Sigmoid colon (tissue), 4 donors: ENCODE measurements at regions not wholly inside any gene's neighbourhood (a gene's known extent, or its start where the extent isn't known, plus 50 kb on each side); places are given as distances from the start of the nearest gene placed in this dataset.

ENCODE experiments used
- EP300 ChIP-seq, 4 donors: sonication (generic); formaldehyde crosslinking; IDR thresholded peaks; one replicate each; pipeline ENCODE4 v1.6.1; 2017; ENCODE audit warnings: antibody characterized with exemption in 4 of 4
- POLR2A ChIP-seq, 2 donors: fragments of 450-650 bp; IDR thresholded peaks; one replicate each; pipeline ENCODE4 v1.6.1; 2016; ENCODE audit warnings: antibody characterized with exemption in 2 of 2, mild to moderate bottlenecking in 2 of 2, moderate library complexity in 2 of 2
- POLR2AphosphoS5 ChIP-seq, 4 donors: sonication (generic); formaldehyde crosslinking; IDR thresholded peaks; one replicate each; pipeline ENCODE4 v1.6.1; 2017; ENCODE audit warnings: antibody characterized with exemption in 4 of 4
- TF ChIP-seq, protein P1 (sequence below), 4 experiments: fragments of 450-650 bp in 3 of 4; fragments of 200-600 bp in 1 of 4; IDR thresholded peaks; one replicate each; pipeline ENCODE4 v1.5.1; 2016 to 2019; ENCODE audit warnings: antibody characterized with exemption in 4 of 4, mild to moderate bottlenecking in 3 of 4, moderate library complexity in 2 of 4

DNA sequence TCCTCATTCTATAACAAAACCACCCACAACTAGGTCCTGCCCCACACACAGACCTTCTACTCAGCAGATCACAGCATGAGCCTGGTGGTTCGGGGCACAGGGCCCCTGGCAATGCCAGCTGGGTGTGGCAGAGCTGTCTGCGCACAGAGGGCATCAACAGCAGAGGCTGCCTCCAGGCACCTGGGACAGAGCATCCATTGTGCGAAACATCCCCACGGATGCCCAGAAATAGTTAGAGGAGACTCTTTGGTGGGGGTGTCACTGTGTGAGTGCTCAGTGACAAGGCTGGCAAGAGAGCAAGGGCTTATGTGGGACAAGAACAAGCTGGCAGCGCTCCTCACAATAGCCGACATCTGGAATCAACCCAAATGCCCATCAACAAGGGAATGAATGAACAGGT, 487.4 kb upstream of the PROK2 start:
- TF ChIP-seq, protein P1, sequence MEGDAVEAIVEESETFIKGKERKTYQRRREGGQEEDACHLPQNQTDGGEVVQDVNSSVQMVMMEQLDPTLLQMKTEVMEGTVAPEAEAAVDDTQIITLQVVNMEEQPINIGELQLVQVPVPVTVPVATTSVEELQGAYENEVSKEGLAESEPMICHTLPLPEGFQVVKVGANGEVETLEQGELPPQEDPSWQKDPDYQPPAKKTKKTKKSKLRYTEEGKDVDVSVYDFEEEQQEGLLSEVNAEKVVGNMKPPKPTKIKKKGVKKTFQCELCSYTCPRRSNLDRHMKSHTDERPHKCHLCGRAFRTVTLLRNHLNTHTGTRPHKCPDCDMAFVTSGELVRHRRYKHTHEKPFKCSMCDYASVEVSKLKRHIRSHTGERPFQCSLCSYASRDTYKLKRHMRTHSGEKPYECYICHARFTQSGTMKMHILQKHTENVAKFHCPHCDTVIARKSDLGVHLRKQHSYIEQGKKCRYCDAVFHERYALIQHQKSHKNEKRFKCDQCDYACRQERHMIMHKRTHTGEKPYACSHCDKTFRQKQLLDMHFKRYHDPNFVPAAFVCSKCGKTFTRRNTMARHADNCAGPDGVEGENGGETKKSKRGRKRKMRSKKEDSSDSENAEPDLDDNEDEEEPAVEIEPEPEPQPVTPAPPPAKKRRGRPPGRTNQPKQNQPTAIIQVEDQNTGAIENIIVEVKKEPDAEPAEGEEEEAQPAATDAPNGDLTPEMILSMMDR (IDR thresholded peaks at IDR 0.05) = no peak
- TF ChIP-seq POLR2A (IDR thresholded peaks at IDR 0.05) = no peak
- TF ChIP-seq POLR2AphosphoS5 (IDR thresholded peaks at IDR 0.05) = no peak
- TF ChIP-seq EP300 (IDR thresholded peaks at IDR 0.05) = no peak
